ENCODE measurements at regions not wholly inside any gene's neighbourhood (a gene's known extent, or its start where the extent isn't known, plus 50 kb on each side); places are given as distances from the start of the nearest gene placed in this dataset.

- no peak for DNase-seq
Measured at GRCh38 chrX:9196961-9197640, 163.2 kb upstream of the FAM9B start.

- no peak for DNase-seq
Measured at GRCh38 chrX:9204560-9204959, 170.6 kb upstream of the FAM9B start.

GRCh38 chrX:9205599-9206223, 171.8 kb upstream of the FAM9B start:
- DNase-seq = no peak

GRCh38 chrX:9207142-9207541, 173.2 kb upstream of the FAM9B start:
- DNase-seq = no peak

GRCh38 chrX:9211269-9211668, 177.3 kb upstream of the FAM9B start:
- DNase-seq = no peak

GRCh38 chrX:9221781-9222180, 187.9 kb upstream of the FAM9B start:
- DNase-seq = no peak

GRCh38 chrX:9222299-9222698, 188.4 kb upstream of the FAM9B start:
- no peak for DNase-seq

GRCh38 chrX:9227276-9227675, 193.3 kb upstream of the FAM9B start:
- DNase-seq = no peak

- DNase-seq = no peak
Measured at GRCh38 chrX:9231491-9231890, 197.6 kb upstream of the FAM9B start.

- no peak for DNase-seq
Measured at GRCh38 chrX:9233141-9233540, 199.2 kb upstream of the FAM9B start.

GRCh38 chrX:9234315-9234714, 200.4 kb upstream of the FAM9B start:
- DNase-seq = no peak

- no peak for DNase-seq
Measured at GRCh38 chrX:9235722-9236121, 201.8 kb upstream of the FAM9B start.

- DNase-seq = no peak
Measured at GRCh38 chrX:9240956-9241355, 207.0 kb upstream of the FAM9B start.

- no peak for DNase-seq
Measured at GRCh38 chrX:9241427-9241826, 207.5 kb upstream of the FAM9B start.

GRCh38 chrX:9249051-9249846, 215.3 kb upstream of the FAM9B start:
- DNase-seq = no peak

GRCh38 chrX:9252182-9252581, 212.7 kb upstream of the TBL1X start:
- no peak for DNase-seq

GRCh38 chrX:9253211-9253610, 211.6 kb upstream of the TBL1X start:
- no peak for DNase-seq

GRCh38 chrX:9257718-9258420, 207.0 kb upstream of the TBL1X start:
- DNase-seq = no peak

- DNase-seq = no peak
Measured at GRCh38 chrX:9258421-9259104, 206.3 kb upstream of the TBL1X start.

GRCh38 chrX:9260603-9261002, 204.3 kb upstream of the TBL1X start:
- no peak for DNase-seq

- no peak for DNase-seq
Measured at GRCh38 chrX:9267415-9267814, 197.4 kb upstream of the TBL1X start.

- DNase-seq = no peak
Measured at GRCh38 chrX:9269134-9269533, 195.7 kb upstream of the TBL1X start.
